ENCODE measurements at regions not wholly inside any gene's neighbourhood (a gene's known extent, or its start where the extent isn't known, plus 50 kb on each side); places are given as distances from the start of the nearest gene placed in this dataset.

DNA sequence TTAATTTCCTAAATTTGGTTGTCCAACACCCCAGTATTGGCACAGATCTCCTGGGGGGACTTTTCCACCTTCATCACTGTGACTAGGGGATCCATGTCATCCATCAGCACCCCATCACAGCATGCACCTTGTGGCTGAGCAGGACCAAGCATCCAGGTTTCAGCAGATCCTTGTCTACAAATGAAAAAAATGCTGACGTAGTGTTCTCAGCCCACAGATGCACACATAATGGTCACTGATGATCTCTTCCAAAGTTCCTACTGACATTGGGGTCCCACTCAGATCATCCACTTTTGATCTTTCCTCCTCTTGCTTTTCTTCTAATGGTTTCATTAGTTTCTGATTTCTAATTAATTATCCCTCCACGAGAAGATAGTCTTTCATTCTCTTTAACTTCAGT is 373.1 kb downstream of the TBX15 start:
- peaks cover 0 to 3% of the 10 kb centered on the region in 2 experiments for H3K9me3 ChIP-seq (ENCODE audit: control insufficient read depth in 1 of 2, insufficient read depth in 1 of 2, low read length in 2 of 2)
- POLR2A ChIA-PET: no interaction called here
- H3K4me1 ChIP-seq (ENCODE audit: insufficient read depth, low read length): no peaks in the 10 kb centered on the region
- no peak overlapping the region for H3K4me3 Mint-ChIP-seq
- H3K4me3 ChIP-seq (ENCODE audit: low read length): no peak overlapping the region
- no peaks in the 10 kb centered on the region for H3K27me3 Mint-ChIP-seq
- peaks cover 21% of the 10 kb centered on the region for H3K9me3 Mint-ChIP-seq
- no peaks in the 10 kb centered on the region for H3K27me3 ChIP-seq (ENCODE audit: control insufficient read depth in 1 of 2, insufficient read depth in 2 of 2, low read length in 2 of 2)
- no peaks in the 10 kb centered on the region for H3K36me3 Mint-ChIP-seq (ENCODE audit: low read depth)
- intact Hi-C loops (cut with DNase I, micrococcal nuclease): no loop called here
- no peaks in the 10 kb centered on the region for H3K36me3 ChIP-seq (ENCODE audit: insufficient read depth, low read length)
- no peak for DNase-seq
- TF ChIP-seq, protein P1, sequence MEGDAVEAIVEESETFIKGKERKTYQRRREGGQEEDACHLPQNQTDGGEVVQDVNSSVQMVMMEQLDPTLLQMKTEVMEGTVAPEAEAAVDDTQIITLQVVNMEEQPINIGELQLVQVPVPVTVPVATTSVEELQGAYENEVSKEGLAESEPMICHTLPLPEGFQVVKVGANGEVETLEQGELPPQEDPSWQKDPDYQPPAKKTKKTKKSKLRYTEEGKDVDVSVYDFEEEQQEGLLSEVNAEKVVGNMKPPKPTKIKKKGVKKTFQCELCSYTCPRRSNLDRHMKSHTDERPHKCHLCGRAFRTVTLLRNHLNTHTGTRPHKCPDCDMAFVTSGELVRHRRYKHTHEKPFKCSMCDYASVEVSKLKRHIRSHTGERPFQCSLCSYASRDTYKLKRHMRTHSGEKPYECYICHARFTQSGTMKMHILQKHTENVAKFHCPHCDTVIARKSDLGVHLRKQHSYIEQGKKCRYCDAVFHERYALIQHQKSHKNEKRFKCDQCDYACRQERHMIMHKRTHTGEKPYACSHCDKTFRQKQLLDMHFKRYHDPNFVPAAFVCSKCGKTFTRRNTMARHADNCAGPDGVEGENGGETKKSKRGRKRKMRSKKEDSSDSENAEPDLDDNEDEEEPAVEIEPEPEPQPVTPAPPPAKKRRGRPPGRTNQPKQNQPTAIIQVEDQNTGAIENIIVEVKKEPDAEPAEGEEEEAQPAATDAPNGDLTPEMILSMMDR (IDR thresholded peaks at IDR 0.05): no peak
- no peak for ATAC-seq (ENCODE audit: poor library complexity)
- H3K27ac Mint-ChIP-seq: no peak overlapping the region
- no peaks in the 10 kb centered on the region for H3K4me1 Mint-ChIP-seq (ENCODE audit: low read depth)
- no peak overlapping the region for H3K27ac ChIP-seq (ENCODE audit: low read depth in 1 of 2, low read length in 2 of 2)
- CTCF ChIA-PET: no interaction called here

DNA sequence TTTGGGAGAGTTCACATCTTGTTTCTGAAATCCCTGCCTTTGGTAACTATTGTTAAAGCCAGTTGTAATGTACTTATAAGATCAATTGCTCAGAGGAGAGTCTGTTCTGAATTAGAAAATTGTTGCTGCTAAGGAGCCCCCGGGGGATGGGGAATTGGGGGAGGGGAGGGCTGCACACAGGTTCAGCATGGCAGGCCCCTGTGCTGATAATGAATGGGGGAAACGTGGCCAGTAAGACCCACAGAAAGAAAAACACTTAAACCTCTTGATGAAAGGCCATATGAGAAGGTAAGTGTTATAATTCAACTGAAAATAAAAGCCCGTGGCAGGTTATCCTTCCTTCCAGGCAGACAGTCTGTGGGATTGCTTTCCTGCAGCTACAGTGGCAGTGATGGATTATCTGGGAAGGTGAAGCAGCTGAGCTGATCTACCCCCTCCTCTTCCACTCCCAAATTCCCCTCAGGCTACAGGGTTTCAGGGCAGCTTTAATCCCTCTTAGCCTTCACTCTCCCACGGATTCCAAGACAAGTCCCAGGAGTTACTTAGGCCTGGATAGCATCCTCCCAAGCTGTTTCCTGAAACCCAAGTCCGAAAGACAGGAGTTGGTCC is 398.8 kb downstream of the TBX15 start:
- TF ChIP-seq, protein P1 (IDR thresholded peaks at IDR 0.05): no peak
- ChIA-PET CTCF (no interaction called here), POLR2A (no interaction called here)
- no peak overlapping the region for H3K27ac ChIP-seq (ENCODE audit: low read depth in 1 of 2, low read length in 2 of 2)
- no peaks in the 10 kb centered on the region for H3K4me1 ChIP-seq (ENCODE audit: insufficient read depth, low read length)
- H3K4me3 ChIP-seq (ENCODE audit: low read length): no peak overlapping the region
- Mint-ChIP-seq H3K27me3 (no peaks in the 10 kb centered on the region), H3K4me3 (no peak overlapping the region), H3K27ac (no peak overlapping the region), H3K36me3 (ENCODE audit: low read depth) (no peaks in the 10 kb centered on the region), H3K9me3 (peaks cover 2% of the 10 kb centered on the region), H3K4me1 (ENCODE audit: low read depth) (no peaks in the 10 kb centered on the region)
- DNase-seq (no peak), ATAC-seq (ENCODE audit: poor library complexity) (no peak)
- no peaks in the 10 kb centered on the region for H3K36me3 ChIP-seq (ENCODE audit: insufficient read depth, low read length)
- H3K9me3 ChIP-seq (ENCODE audit: control insufficient read depth in 1 of 2, insufficient read depth in 1 of 2, low read length in 2 of 2): no peaks in the 10 kb centered on the region
- H3K27me3 ChIP-seq (ENCODE audit: control insufficient read depth in 1 of 2, insufficient read depth in 2 of 2, low read length in 2 of 2): no peaks in the 10 kb centered on the region
- intact Hi-C loops (cut with DNase I, micrococcal nuclease): no loop called here

DNA sequence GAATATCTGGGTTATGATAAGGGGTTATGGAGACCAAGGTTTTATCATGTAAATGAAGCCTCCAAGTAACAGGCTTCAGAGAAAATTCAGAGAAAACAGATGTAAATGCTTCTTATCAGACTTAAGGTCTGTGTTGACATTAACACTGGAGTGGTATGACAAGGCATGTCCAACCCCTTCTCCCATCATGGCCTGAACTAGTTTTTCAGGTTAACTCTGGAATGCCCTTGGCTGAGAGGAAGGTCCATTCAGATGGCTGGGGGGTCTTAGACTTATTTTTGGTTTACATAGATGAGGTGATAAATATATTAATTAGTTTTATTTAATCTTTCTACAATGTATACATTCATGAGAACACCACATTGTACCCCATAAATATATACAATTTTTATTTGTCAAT is 399.6 kb downstream of the TBX15 start:
- Mint-ChIP-seq H3K36me3 (ENCODE audit: low read depth) (no peaks in the 10 kb centered on the region), H3K27me3 (no peaks in the 10 kb centered on the region), H3K27ac (no peak overlapping the region), H3K4me3 (no peak overlapping the region), H3K9me3 (no peaks in the 10 kb centered on the region), H3K4me1 (ENCODE audit: low read depth) (no peaks in the 10 kb centered on the region)
- Histone ChIP-seq H3K27ac (ENCODE audit: low read depth in 1 of 2, low read length in 2 of 2) (no peak overlapping the region), H3K4me3 (ENCODE audit: low read length) (no peak overlapping the region), H3K4me1 (ENCODE audit: insufficient read depth, low read length) (no peaks in the 10 kb centered on the region), H3K36me3 (ENCODE audit: insufficient read depth, low read length) (no peaks in the 10 kb centered on the region), H3K27me3 (ENCODE audit: control insufficient read depth in 1 of 2, insufficient read depth in 2 of 2, low read length in 2 of 2) (no peaks in the 10 kb centered on the region), H3K9me3 (ENCODE audit: control insufficient read depth in 1 of 2, insufficient read depth in 1 of 2, low read length in 2 of 2) (no peaks in the 10 kb centered on the region)
- DNase-seq: no peak
- ChIA-PET CTCF (no interaction called here), POLR2A (no interaction called here)
- intact Hi-C loops (cut with DNase I, micrococcal nuclease): no loop called here
- ATAC-seq (ENCODE audit: poor library complexity): no peak
- TF ChIP-seq, protein P1 (IDR thresholded peaks at IDR 0.05): no peak
